OCI-LY1 (cell line): ENCODE measurements at regions not wholly inside any gene's neighbourhood (a gene's known extent, or its start where the extent isn't known, plus 50 kb on each side); places are given as distances from the start of the nearest gene placed in this dataset.

Experiments
- CTCF ChIP-seq: fragments of 200-600 bp; sonication (generic), shearing (Covaris generic); IDR thresholded peaks from 2 replicates; pipeline ENCODE4 v1.5.1; 2017; ENCODE audit warnings: mild to moderate bottlenecking, antibody characterized with exemption, low read length, moderate library complexity, mixed read lengths
- EZH2 ChIP-seq: fragments of 200-600 bp; sonication (generic), shearing (Covaris generic); IDR thresholded peaks from 2 replicates; pipeline ENCODE4 v1.8.0; 2017; ENCODE audit warnings: borderline replicate concordance, mixed run types, mild to moderate bottlenecking, antibody characterized with exemption, low read length, moderate library complexity, mixed read lengths

DNA sequence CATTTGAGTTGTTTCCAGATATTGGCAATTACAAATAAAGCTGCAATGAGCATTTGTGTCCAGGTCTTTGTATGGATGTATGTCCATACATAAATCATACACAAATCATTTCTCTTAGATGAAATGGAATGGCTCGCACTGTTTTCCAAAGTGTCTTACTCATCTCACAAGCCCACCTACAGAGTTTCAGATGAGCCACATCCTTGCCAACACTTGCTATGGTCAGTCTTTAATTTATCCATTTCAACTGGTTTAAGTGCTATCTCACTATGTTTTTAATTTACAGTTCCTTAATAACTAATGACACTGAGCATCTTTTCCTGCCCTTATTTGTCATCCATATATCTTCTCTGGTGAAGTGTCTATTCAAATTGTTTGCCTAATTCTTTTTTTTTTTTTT lies 132.9 kb upstream of the DIO3 start:
- TF ChIP-seq CTCF (no peak), EZH2 (no peak)
